SJSA1 (cell line): ENCODE measurements at regions not wholly inside any gene's neighbourhood (a gene's known extent, or its start where the extent isn't known, plus 50 kb on each side); places are given as distances from the start of the nearest gene placed in this dataset.

ENCODE experiments used
- DNase-seq, 2 experiments: peaks; one replicate each; pipeline ENCODE4 v3.0.0-alpha.2; 2015 to 2020; ENCODE audit warnings: low spot score in 2 of 2, low read depth in 1 of 2
- H3K27ac ChIP-seq: fragments of 250-450 bp; sonication (Bioruptor Pico); 2 replicates; pipeline ENCODE4 v1.5.1; 2020; ENCODE audit warnings: mild to moderate bottlenecking, moderate library complexity
- H3K27me3 ChIP-seq: fragments of 250-450 bp; sonication (Bioruptor Pico); replicated peaks from 2 replicates; pipeline ENCODE4 v1.5.1; 2020; ENCODE audit warnings: mild to moderate bottlenecking, moderate library complexity
- H3K36me3 ChIP-seq: fragments of 250-450 bp; sonication (Bioruptor Pico); 2 replicates; pipeline ENCODE4 v1.5.1; 2020; ENCODE audit warnings: mild to moderate bottlenecking
- H3K4me1 ChIP-seq: fragments of 250-450 bp; sonication (Bioruptor Pico); replicated peaks from 2 replicates; pipeline ENCODE4 v1.6.1; 2021; ENCODE audit warnings: mild to moderate bottlenecking
- H3K4me3 ChIP-seq: fragments of 250-450 bp; sonication (Bioruptor Pico); 2 replicates; pipeline ENCODE4 v1.5.1; 2020; ENCODE audit warnings: mild to moderate bottlenecking
- H3K9me3 ChIP-seq: fragments of 250-450 bp; sonication (Bioruptor Pico); replicated peaks from 2 replicates; pipeline ENCODE4 v1.5.1; 2020; ENCODE audit warnings: mild to moderate bottlenecking

- peaks cover 11% of the 10 kb centered on the region for H3K4me1 ChIP-seq
- DNase-seq, result no peak
- no peak overlapping the region for H3K27ac ChIP-seq
- H3K9me3 ChIP-seq, result no peaks in the 10 kb centered on the region
- H3K4me3 ChIP-seq, result no peak overlapping the region
- peaks cover 13% of the 10 kb centered on the region for H3K27me3 ChIP-seq
- H3K36me3 ChIP-seq, result no peaks in the 10 kb centered on the region
Measured at GRCh38 chr22:48354096-48354495, 1473.6 kb downstream of the BRD1 start.

- no peaks in the 10 kb centered on the region for H3K36me3 ChIP-seq
- H3K4me1 ChIP-seq, result peaks cover 11% of the 10 kb centered on the region
- H3K27me3 ChIP-seq, result peaks cover 13% of the 10 kb centered on the region
- H3K27ac ChIP-seq, result no peak overlapping the region
- H3K9me3 ChIP-seq, result no peaks in the 10 kb centered on the region
- no peak overlapping the region for H3K4me3 ChIP-seq
- DNase-seq, result peak in 1 of 2 experiments; percentile 14
Measured at GRCh38 chr22:48353116-48353947, 1474.3 kb downstream of the BRD1 start.

- no peak overlapping the region for H3K27ac ChIP-seq
- no peak for DNase-seq
- peaks cover 11% of the 10 kb centered on the region for H3K4me1 ChIP-seq
- no peaks in the 10 kb centered on the region for H3K9me3 ChIP-seq
- peaks cover 13% of the 10 kb centered on the region for H3K27me3 ChIP-seq
- no peaks in the 10 kb centered on the region for H3K36me3 ChIP-seq
- H3K4me3 ChIP-seq, result no peak overlapping the region
Measured at GRCh38 chr22:48352086-48352911, 1475.4 kb downstream of the BRD1 start.

GRCh38 chr22:48351376-48352085, 1476.1 kb downstream of the BRD1 start:
- Histone ChIP-seq H3K9me3 (no peaks in the 10 kb centered on the region), H3K4me3 (no peak overlapping the region)
- DNase-seq, result no peak

GRCh38 chr22:48350456-48350855, 1477.2 kb downstream of the BRD1 start:
- H3K4me1 ChIP-seq, result peaks cover 11% of the 10 kb centered on the region
- H3K27ac ChIP-seq, result no peak overlapping the region
- H3K27me3 ChIP-seq, result peaks cover 9% of the 10 kb centered on the region
- H3K36me3 ChIP-seq, result no peaks in the 10 kb centered on the region
- DNase-seq, result no peak
- H3K4me3 ChIP-seq, result no peak overlapping the region
- no peaks in the 10 kb centered on the region for H3K9me3 ChIP-seq

More at GRCh38 chr22:48351376-48352085, 1476.1 kb downstream of the BRD1 start:
- Histone ChIP-seq H3K36me3 (no peaks in the 10 kb centered on the region), H3K27me3 (peaks cover 13% of the 10 kb centered on the region), H3K27ac (no peak overlapping the region), H3K4me1 (peaks cover 11% of the 10 kb centered on the region)

GRCh38 chr22:48348855-48349254, 1478.8 kb downstream of the BRD1 start:
- Histone ChIP-seq H3K36me3 (no peaks in the 10 kb centered on the region), H3K9me3 (no peaks in the 10 kb centered on the region), H3K4me1 (peaks cover 9% of the 10 kb centered on the region), H3K4me3 (no peak overlapping the region), H3K27ac (no peak overlapping the region), H3K27me3 (no peaks in the 10 kb centered on the region; the same call in none of the 2 replicates)
- DNase-seq, result no peak

GRCh38 chr22:48347311-48347710, 1480.4 kb downstream of the BRD1 start:
- no peaks in the 10 kb centered on the region for H3K4me1 ChIP-seq
- no peaks in the 10 kb centered on the region for H3K9me3 ChIP-seq

GRCh38 chr22:48346911-48347310, 1480.8 kb downstream of the BRD1 start:
- Histone ChIP-seq H3K4me3 (no peak overlapping the region), H3K27ac (no peak overlapping the region), H3K27me3 (no peaks in the 10 kb centered on the region; the same call in none of the 2 replicates), H3K36me3 (no peaks in the 10 kb centered on the region), H3K4me1 (no peaks in the 10 kb centered on the region), H3K9me3 (no peaks in the 10 kb centered on the region)
- no peak for DNase-seq

More at GRCh38 chr22:48347311-48347710, 1480.4 kb downstream of the BRD1 start:
- no peak for DNase-seq
- H3K36me3 ChIP-seq, result no peaks in the 10 kb centered on the region
- H3K4me3 ChIP-seq, result no peak overlapping the region
- H3K27ac ChIP-seq, result no peak overlapping the region
- no peaks in the 10 kb centered on the region; the same call in none of the 2 replicates for H3K27me3 ChIP-seq

GRCh38 chr22:48346311-48346710, 1481.4 kb downstream of the BRD1 start:
- no peaks in the 10 kb centered on the region; the same call in none of the 2 replicates for H3K27me3 ChIP-seq
- H3K27ac ChIP-seq, result no peak overlapping the region
- H3K4me3 ChIP-seq, result no peak overlapping the region
- DNase-seq, result no peak
- no peaks in the 10 kb centered on the region for H3K4me1 ChIP-seq
- no peaks in the 10 kb centered on the region for H3K36me3 ChIP-seq
- no peaks in the 10 kb centered on the region for H3K9me3 ChIP-seq

GRCh38 chr22:48345631-48346030, 1482.0 kb downstream of the BRD1 start:
- no peak for DNase-seq
- H3K4me3 ChIP-seq, result no peak overlapping the region
- H3K9me3 ChIP-seq, result no peaks in the 10 kb centered on the region
- no peaks in the 10 kb centered on the region for H3K36me3 ChIP-seq
- H3K27me3 ChIP-seq, result no peaks in the 10 kb centered on the region; the same call in none of the 2 replicates
- no peaks in the 10 kb centered on the region for H3K4me1 ChIP-seq
- no peak overlapping the region for H3K27ac ChIP-seq

GRCh38 chr22:48343461-48343860, 1484.2 kb downstream of the BRD1 start:
- Histone ChIP-seq H3K27ac (no peak overlapping the region), H3K36me3 (no peaks in the 10 kb centered on the region), H3K4me1 (no peaks in the 10 kb centered on the region), H3K4me3 (no peak overlapping the region), H3K9me3 (no peaks in the 10 kb centered on the region), H3K27me3 (no peaks in the 10 kb centered on the region; the same call in 1 of the 2 replicates)
- DNase-seq, result no peak

GRCh38 chr22:48342732-48343131, 1484.9 kb downstream of the BRD1 start:
- Histone ChIP-seq H3K4me3 (no peak overlapping the region), H3K36me3 (no peaks in the 10 kb centered on the region), H3K27ac (no peak overlapping the region), H3K27me3 (no peaks in the 10 kb centered on the region; the same call in 1 of the 2 replicates), H3K4me1 (no peaks in the 10 kb centered on the region), H3K9me3 (no peaks in the 10 kb centered on the region)
- DNase-seq, result no peak

- Histone ChIP-seq H3K36me3 (no peaks in the 10 kb centered on the region), H3K9me3 (no peaks in the 10 kb centered on the region), H3K27ac (no peak overlapping the region), H3K4me3 (no peak overlapping the region), H3K27me3 (no peaks in the 10 kb centered on the region; the same call in 1 of the 2 replicates), H3K4me1 (no peaks in the 10 kb centered on the region)
- DNase-seq, result no peak
Measured at GRCh38 chr22:48342016-48342415, 1485.7 kb downstream of the BRD1 start.
